KOPT-K1 (cell line): ENCODE measurements at regions not wholly inside any gene's neighbourhood (a gene's known extent, or its start where the extent isn't known, plus 50 kb on each side); places are given as distances from the start of the nearest gene placed in this dataset.

ENCODE experiments used
- H3K27ac ChIP-seq: fragments of 200-600 bp; sonication (generic); 2 replicates; pipeline ENCODE4 v1.5.1; 2016; ENCODE audit warnings: antibody characterized with exemption, mild to moderate bottlenecking, low read depth, low read length; ENCODE audit not compliant: poor library complexity, severe bottlenecking
- H3K36me3 ChIP-seq: fragments of 200-600 bp; sonication (generic); 2 replicates; pipeline ENCODE4 v1.5.1; 2017; ENCODE audit warnings: antibody characterized with exemption, mild to moderate bottlenecking, low read length, moderate library complexity; ENCODE audit not compliant: insufficient read depth
- H3K9me3 ChIP-seq: fragments of 200-600 bp; sonication (generic); 2 replicates; pipeline ENCODE4 v1.5.1; 2017; ENCODE audit warnings: antibody characterized with exemption, low read length, mild to moderate bottlenecking; ENCODE audit not compliant: insufficient read depth, poor library complexity, severe bottlenecking

DNA sequence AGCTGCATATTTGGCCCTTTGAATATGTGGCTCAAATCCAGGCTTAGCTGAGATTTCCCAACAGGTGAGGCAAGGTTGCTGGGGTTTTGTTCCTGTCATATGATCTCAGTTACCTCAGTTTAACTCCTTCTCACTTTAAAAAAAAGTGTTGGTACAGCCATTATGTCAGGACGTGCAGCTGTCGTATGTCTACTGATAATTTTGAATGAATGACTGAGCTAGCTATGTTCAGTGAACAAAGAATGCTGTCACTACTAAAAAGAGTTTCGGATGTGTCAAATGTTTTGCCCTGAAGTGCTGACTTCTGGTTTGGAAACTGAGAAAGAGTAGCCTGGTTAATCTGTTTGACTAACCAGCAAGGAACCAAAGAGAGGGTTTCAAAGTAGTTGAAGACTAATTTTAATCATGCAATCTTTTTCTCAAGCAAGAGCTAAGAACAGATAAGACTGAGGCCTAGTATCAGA lies 106.3 kb upstream of the NR3C1 start:
- Histone ChIP-seq H3K36me3 (no peaks in the 10 kb centered on the region), H3K9me3 (no peaks in the 10 kb centered on the region), H3K27ac (no peak overlapping the region)

DNA sequence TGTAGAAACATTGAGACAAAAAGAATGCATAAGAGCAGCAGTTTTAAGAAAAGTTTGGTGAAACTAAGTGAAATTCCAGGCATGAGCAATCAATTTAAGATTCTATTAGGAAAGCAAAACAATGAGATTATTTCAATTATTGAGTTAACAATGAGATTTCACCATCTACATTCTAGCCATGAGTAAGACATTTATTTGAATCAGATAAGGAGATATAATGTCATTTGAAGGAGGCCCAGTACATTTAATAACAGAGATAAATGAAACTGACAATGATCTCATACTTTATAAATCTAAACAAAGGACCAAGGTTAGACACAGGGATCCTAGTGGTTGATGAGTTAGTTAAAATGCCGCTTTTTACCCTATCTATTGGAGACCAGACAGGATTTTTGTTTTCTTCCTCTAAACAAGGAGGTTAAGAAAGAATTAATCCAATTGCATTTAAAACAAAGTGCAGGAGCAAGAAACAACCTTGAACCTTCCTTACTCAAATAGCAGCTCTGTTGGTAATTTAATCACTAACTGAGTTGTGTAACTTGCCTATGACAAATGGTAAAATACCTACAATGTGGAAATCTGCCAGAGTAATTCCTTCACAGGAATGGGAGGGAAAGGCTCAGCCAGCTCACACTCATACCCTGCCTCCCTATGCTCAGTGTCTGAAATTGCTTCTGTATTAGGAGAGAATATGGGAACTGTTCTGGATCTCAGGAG lies 103.5 kb upstream of the NR3C1 start:
- H3K27ac ChIP-seq: no peak overlapping the region
- no peaks in the 10 kb centered on the region for H3K9me3 ChIP-seq
- no peaks in the 10 kb centered on the region for H3K36me3 ChIP-seq

DNA sequence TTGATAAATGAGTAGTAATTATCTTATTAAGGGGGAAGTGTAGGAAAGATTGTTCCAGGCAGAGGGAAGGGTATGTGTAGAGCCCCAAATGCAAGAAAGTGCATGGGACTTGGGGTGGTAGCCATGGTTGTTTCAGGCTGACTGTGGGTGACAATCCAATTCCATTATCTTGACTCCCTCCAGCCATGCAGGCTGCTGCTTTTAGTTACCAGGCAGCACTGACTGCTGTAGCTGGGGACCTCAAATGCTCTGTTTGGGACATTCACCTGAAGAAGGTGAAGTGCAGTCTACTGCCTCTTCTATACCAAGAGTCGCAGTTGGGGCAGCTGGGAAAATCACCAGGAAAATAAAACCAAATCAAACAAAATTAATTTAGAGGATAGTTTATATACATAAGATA lies 102.4 kb upstream of the NR3C1 start:
- no peaks in the 10 kb centered on the region for H3K36me3 ChIP-seq
- H3K9me3 ChIP-seq: no peaks in the 10 kb centered on the region
- H3K27ac ChIP-seq: no peak overlapping the region

DNA sequence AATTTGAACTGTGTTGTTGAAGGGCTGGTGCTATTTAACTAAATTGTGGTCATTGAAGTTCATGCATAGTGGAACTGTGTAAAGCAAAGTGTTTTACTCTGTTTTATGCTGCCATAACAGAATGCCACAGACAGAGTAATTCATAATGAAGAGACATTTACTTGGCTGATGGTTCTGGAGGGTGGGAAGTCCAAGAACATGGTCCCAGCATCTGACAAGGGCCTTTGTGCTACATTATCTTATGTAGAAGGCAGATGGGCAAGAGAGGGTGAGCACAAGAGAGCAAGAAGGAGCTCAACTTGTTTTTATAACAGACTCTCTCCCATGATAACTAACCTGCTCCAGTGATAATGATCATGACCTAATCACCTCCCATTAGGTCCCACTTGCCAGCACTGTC lies 101.9 kb upstream of the NR3C1 start:
- Histone ChIP-seq H3K9me3 (no peaks in the 10 kb centered on the region), H3K36me3 (no peaks in the 10 kb centered on the region), H3K27ac (no peak overlapping the region)

DNA sequence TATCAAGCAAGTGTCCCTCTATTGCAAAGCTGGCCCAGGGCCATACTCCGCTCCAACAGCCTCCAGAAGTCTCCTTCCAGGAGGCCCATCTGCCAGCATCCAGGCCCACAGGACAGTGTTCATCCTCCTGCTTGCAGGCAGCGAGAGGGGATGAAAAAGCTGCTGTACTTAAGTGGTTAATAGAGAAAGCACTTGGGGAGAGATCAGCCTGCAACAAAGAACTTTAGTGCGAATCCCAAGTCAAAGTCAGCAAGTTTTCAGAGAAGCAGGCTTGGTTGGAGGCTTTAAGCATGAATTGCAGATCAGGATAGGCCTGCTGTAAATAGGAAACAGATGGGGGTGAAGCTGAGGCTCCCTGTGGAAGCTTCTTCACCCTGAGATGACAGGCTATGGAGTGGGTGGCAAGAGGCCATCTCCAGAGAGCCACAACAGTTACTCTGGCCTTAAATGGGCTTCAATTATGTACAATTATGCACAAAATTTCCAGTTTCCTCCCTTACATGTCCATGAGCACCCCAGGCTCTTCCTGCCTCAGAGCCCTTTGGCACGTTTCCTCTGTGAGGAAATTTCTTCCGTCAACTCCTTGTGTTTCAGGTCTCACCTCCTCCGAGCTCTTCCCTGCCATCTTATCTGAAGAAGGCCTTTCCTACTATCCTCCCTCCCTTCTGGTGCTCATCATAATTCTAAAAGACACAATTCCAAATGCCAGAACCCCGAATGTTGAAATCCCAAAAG lies 98.0 kb upstream of the NR3C1 start:
- Histone ChIP-seq H3K36me3 (no peaks in the 10 kb centered on the region), H3K9me3 (no peaks in the 10 kb centered on the region), H3K27ac (no peak overlapping the region)

DNA sequence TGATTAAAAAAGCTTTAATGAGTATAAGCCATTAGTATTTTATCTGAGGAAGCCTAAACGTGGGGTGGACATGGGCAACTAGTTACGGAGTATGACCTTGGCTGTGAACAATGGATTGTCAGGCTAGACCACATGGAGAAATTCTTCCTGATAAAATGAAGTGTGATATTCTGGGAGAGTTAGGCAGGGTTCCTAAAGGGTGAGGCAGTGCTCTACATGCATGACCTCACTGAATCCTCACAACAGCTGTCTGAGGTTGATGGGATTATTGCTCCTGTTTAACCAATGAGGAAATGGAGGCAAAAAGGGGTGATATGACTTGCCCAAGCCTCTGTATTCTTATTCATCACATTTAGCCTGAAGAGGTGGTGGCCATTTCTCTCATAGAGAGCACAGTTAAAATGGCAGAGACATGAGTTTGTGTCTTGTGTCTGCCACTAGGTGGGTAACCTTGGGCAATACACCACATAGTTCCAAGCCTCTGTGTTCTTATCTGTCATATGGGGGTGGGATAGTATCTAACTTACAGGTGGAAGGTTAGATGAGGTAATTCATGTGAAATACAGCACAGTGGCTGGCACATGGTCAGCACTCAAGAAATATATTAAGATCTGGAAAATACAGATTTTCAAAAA lies 96.1 kb upstream of the NR3C1 start:
- no peak overlapping the region for H3K27ac ChIP-seq
- H3K9me3 ChIP-seq: no peaks in the 10 kb centered on the region
- H3K36me3 ChIP-seq: no peaks in the 10 kb centered on the region

DNA sequence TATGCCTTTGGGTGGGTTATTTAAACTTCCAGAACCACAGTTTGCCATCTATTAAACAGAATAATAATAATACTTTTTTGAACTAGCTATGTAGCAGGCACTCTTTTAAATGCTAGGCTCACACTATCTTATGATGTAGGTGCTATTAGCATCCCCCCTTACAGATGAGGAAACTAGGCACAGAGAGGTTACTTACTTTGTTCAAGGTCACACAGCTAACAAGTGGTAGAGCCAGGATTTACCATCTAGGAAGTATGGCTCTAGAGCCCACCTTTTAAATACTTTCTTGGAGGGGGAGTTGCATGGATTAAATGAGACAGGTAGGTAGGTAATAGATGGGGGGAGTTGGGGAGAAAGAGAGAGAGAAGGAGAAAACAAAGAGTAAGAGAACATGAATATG lies 95.3 kb upstream of the NR3C1 start:
- Histone ChIP-seq H3K36me3 (no peaks in the 10 kb centered on the region), H3K27ac (no peak overlapping the region), H3K9me3 (no peaks in the 10 kb centered on the region)

DNA sequence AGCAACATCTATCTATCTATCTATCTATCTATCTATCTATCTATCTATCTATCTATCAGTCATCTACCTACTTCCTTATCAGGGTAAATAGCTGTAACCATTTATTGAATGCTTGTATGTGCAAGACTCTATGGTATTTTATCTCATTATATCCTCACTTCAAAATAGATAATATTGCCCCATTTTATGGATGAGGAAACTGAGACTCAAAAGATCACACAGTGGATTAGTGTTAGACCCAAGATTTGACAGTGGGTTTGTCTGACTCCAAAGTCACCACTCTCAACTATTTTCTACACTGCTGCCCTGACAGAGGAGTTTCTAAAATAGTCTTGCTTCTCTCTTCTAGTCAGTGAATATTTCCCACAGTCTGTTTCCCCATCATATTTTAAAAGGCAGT lies 94.3 kb upstream of the NR3C1 start:
- Histone ChIP-seq H3K9me3 (no peaks in the 10 kb centered on the region), H3K27ac (no peak overlapping the region), H3K36me3 (no peaks in the 10 kb centered on the region)

DNA sequence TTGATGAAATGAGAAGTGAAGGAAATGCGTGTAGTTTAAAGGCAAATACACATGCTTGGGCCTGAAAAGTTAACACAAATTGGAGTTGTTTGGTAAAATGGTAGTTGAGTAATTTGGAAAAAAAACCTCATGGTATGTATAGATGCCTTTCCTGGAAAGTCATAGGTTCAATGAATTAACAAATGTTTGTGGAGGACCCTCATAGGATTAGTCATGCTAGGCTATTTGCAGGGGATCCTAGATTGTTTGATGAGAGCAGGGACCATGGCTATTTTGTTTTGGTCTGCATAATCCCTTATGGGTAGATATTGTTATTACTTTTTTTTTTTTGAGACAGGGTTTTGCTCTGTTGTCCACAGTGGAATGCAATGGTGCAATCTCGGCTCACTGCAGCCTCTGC lies 93.5 kb upstream of the NR3C1 start:
- H3K27ac ChIP-seq: no peak overlapping the region
- H3K9me3 ChIP-seq: no peaks in the 10 kb centered on the region

DNA sequence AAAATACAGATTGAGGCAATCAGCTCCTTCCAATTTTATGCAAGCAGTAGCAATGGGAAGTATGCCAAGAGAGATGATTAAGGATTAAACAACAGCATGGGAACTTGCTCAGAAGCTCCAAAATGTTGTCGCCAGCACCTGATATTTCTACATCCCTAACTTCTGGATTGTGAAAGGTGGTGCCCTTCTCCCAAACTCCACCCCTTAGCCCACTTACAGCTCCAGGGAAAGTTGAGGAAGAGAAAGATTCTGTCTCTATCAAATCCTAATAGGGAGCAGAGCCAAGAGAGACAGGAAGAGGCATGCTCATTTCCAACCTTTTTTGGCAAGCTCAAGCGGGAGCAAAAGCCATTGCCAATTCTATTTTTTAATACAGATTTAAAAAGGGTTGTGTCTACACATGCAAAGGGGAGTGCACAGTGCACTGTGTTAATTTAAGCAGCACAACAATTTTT lies 92.4 kb upstream of the NR3C1 start:
- H3K36me3 ChIP-seq: no peaks in the 10 kb centered on the region
- no peaks in the 10 kb centered on the region for H3K9me3 ChIP-seq
- H3K27ac ChIP-seq: no peak overlapping the region

More for the DNA sequence above, 93.5 kb upstream of the NR3C1 start:
- H3K36me3 ChIP-seq: no peaks in the 10 kb centered on the region

DNA sequence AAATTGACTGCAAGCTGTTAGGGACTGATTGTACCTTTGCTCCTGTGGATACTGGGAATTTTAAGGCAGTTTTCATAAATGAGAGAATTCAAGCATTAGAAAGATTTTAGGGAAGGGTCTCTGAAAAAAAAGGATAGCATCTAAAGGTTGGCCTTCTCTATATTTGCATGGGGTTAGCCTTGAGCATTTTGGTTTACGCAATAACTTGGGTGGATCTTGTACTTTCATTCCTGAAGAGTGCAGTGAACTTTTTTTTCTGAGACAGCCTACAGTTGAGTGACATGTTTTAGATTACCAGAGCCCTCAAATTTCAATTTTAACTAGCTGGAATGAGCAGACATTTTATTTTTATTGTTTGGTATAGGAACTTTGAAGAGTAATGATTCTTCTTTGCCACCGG lies 91.6 kb upstream of the NR3C1 start:
- no peaks in the 10 kb centered on the region for H3K36me3 ChIP-seq
- no peak overlapping the region for H3K27ac ChIP-seq
- no peaks in the 10 kb centered on the region for H3K9me3 ChIP-seq

DNA sequence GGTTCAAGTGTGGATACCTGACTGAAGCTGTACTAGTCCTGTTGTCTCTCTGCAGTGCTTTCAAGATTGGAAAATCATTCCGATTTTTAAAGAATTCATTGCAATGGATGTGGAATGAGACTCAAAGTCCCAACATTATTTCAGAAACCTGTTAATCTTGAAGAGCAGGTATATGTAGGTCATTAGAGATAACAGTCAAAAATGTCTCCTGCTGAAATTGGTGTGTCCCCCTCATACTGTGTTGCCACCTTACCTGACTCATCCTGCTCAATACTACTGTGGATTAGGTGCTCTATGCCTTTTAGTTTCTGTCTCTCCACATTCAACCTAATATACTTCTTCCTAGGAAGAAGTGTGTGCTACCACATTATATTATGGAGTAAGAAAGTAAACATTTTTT lies 91.1 kb upstream of the NR3C1 start:
- H3K9me3 ChIP-seq: no peaks in the 10 kb centered on the region
- H3K27ac ChIP-seq: no peak overlapping the region
- H3K36me3 ChIP-seq: no peaks in the 10 kb centered on the region

DNA sequence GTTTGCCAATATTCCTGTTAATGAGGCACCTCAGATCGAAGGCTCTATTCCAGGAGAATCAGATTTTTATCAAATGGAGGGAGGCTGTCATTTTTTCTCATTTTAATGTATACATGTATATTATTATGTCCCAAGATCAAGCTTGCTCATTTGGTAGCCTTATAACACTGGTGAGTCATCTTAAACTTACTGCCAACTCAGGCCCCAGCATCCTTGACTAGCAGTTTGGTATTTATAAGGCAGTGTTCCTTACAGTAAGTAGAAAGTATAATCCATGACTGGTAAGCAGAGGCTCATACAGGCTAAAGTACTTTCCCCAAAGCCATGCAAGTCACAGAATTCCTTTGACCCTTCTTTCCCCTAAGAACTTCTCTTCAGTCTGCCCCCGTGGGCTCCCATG lies 90.7 kb upstream of the NR3C1 start:
- Histone ChIP-seq H3K9me3 (no peaks in the 10 kb centered on the region), H3K36me3 (no peaks in the 10 kb centered on the region), H3K27ac (no peak overlapping the region)

DNA sequence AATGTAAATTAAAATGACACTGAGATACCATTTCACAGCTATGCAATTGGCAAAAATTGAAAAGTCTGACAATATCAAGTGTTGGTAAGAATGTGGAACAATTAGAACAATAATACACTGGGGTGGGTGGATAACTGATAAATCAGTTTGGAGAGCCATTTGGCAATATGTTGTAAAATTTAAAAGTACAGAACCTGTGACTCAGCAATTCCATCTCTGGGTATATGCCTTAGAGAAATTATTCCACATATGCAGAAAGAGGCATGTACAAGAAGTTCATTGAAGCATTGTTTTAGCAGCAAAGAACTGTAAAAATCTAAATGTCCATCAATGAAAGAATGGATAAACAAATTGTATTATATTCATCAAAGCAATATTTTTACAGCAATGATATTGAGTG lies 89.3 kb upstream of the NR3C1 start:
- Histone ChIP-seq H3K9me3 (no peaks in the 10 kb centered on the region), H3K36me3 (no peaks in the 10 kb centered on the region), H3K27ac (no peak overlapping the region)

DNA sequence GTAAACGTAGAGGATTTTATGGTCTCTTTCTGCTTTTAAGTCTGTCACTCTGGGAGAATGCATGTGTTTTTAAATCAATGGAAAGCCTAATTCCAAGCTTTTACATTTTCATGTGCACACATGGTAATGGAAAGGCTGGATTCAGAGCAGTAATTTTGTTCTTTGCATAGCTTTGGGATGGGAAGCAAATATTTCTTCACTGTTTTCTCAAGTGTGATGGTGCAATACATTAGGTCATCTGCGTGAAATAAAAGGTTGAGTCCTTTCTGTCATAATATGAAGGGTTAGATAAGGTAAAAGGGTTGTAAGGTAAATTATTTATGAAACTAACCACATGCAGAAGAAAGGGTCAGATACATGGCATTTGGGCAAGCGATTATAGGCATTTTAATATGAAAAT lies 88.2 kb upstream of the NR3C1 start:
- no peak overlapping the region for H3K27ac ChIP-seq
- no peaks in the 10 kb centered on the region for H3K36me3 ChIP-seq
- no peaks in the 10 kb centered on the region for H3K9me3 ChIP-seq
